Muscle of arm (tissue), 1 donor: ENCODE measurements at regions not wholly inside any gene's neighbourhood (a gene's known extent, or its start where the extent isn't known, plus 50 kb on each side); places are given as distances from the start of the nearest gene placed in this dataset.

Source experiments
- DNase-seq: peaks from one replicate; pipeline ENCODE4 v3.0.0-alpha.2; 2013

DNA sequence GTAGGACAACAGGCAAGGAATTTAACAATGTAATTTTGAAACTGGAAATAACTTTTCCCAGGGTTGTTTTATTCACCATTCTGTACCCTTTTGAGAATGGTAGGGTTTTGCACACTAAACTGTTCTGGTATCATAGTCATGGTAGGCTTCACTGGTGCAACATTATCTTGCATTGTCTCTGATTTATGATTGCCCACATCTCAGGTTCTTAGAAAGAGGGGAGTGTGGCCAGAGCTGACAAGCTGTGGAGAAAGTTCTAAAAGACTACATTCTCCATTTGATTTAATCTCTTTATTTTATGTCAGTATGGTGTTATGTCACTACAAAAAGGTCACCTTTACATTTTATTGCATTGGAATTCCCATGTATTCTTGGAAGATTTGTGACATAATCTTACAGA is 447.3 kb downstream of the GRIA2 start:
- DNase-seq, result no peak

DNA sequence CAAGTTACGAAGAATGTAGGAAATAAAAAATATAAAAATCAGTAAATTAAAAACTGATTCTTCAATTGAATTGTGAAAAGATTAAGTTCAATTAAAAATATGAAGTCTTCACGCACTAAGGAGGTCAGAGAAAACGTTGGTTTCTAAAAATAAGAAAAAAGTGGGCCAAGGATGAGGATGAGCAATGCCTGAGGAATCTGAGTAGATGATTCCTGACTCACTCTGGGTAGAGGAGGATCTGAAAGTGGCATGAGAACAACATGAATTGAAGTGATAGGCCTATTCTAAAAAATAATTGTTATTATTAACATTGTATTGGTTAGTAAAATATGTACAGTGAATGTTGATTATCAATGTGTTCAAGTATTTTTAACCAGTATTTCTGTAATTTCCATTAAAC is 444.2 kb downstream of the GRIA2 start:
- DNase-seq, result no peak

- no peak for DNase-seq
Measured at GRCh38 chr4:157655096-157655809, 434.7 kb downstream of the GRIA2 start.

- DNase-seq, result no peak
Measured at GRCh38 chr4:157643257-157643656, 422.7 kb downstream of the GRIA2 start.

DNA sequence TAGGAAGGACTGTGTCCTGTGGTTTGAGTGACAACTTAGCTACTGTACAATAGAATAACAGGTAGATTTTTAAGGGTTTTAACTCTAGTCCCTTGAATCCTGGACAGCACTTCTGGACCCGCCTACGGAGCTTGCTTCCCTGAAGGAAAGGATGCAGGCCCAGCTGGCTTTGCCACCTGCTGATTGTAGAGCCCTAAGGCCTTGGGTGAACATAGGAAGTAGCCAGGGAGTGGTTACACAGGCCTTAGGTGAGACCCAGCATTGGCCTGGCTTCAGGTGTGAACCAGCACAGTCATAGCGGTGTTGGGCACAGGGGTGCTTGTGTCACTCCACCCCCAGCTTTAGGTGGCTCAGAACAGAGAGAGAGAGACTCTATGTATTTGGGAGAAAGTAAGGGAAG is 413.5 kb downstream of the GRIA2 start:
- DNase-seq, result no peak

GRCh38 chr4:157616741-157617472 is 396.4 kb downstream of the GRIA2 start:
- DNase-seq, result no peak

- DNase-seq, result no peak
Measured at GRCh38 chr4:157607996-157608395, 387.5 kb downstream of the GRIA2 start.

GRCh38 chr4:157600583-157600982 is 380.1 kb downstream of the GRIA2 start:
- no peak for DNase-seq

DNA sequence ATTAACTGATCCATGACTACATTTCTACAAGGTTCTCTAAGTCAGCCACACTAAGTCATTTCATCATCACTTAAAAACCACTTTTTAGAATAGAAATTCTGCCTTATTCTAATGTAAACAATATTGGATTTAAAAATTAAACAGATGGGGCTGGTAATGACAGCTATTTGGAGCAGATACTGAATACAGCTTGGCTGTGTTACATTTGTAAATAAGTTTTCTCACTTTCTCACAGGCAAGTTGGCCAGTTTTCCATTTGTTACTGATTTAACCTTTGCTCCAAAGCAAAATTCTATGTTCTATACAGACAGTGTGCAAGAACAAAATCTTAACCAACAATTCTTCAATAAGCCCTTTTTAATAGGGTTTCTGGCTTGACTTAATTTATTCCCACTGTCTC is 370.7 kb downstream of the GRIA2 start:
- no peak for DNase-seq

DNA sequence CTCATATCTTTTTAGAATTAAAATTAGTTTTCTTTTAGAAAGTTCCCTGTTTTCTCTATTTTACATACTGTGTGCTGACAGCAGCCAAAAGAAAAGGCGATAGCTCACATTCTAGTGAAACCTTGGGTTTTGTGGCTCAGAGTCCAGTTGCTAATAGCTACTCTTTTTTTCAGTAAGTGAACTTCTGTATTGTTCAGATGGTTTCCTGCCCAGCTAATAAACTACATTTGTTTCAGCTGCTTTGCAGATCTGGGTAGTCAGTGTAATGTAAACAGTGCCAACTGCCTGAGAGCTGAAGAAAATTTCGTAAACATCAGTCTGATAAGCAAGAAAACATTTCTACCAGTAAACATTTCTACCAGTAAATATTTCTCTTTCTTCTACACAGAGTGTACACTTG is 370.2 kb downstream of the GRIA2 start:
- no peak for DNase-seq

DNA sequence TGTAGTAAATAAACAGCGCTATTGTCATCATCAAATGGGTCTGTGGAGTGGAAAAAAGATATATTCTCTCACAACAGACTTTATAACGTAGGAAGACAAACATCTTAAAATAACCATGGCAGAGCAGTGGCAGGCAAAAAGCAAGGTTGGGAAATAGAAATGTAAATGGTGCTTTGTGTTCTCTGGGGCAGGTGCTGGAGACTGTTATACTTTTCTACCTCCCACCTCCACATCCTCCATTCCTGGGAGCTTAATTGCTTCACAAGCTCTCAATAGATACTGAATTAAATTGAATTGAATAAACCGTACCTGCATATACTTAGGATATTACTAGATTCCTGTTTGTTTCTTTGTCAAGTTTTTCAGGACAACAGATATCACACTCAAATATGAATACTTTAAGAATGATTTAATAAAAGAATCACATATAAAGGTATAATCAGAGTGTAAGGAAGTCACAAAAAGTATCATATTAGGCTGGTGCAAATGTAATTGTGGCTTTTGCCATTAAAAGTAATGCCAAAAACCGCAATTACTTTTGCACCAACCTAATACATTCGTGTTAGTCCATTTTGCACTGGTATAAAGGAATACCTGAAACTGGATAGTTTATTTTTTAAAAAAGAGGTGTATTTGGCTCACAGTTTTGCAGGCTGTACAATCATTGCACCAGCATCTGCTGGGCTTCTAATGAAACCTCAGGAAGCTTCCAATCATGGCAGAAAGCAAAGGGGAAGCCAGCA is 367.3 kb downstream of the GRIA2 start:
- no peak for DNase-seq

DNA sequence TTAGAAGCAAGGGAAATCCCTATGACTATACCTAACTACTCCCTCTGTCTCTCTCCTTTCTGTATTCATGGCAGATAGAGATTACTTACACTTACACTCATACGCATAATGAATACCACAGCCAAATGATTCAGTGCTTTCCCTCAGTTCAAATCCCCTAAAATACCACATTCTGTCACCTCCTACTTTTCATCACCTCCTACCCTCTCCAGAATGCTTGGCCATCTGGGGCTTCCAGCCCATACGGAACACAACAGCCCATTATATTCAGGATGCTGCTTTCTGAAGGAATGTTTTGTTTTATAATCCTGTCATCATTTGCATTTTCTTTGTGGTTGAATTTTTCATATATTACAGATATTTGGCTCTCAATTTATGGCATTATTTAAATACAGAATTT is 361.6 kb downstream of the GRIA2 start:
- DNase-seq, result no peak

GRCh38 chr4:157576671-157577217 is 356.2 kb downstream of the GRIA2 start:
- no peak for DNase-seq

GRCh38 chr4:157575339-157575738 is 354.8 kb downstream of the GRIA2 start:
- DNase-seq, result no peak

- DNase-seq, result no peak
Measured at GRCh38 chr4:157574606-157575005, 354.1 kb downstream of the GRIA2 start.

GRCh38 chr4:157572951-157573350 is 352.4 kb downstream of the GRIA2 start:
- DNase-seq, result no peak

GRCh38 chr4:157572284-157572683 is 351.8 kb downstream of the GRIA2 start:
- no peak for DNase-seq

DNA sequence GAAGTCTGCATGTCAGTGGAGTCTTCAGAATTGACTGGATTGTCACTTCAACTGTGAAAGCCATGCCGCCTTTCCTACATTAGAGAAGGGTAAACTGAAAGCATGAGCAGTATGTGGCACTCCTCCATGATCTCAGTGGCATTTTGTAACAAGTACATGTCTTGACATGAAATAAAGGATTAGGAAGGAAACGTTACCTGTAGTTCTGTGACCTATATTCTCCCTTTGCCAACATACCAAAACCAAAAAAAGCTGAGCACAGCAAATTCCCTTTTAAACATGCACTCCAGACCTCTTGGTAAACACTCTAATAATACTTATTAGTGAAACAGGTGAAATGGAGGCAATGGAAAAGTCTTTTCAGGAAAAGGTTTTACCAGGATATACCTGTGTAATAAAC is 344.2 kb downstream of the GRIA2 start:
- no peak for DNase-seq

- DNase-seq, result no peak
Measured at GRCh38 chr4:157564218-157564617, 343.7 kb downstream of the GRIA2 start.

DNA sequence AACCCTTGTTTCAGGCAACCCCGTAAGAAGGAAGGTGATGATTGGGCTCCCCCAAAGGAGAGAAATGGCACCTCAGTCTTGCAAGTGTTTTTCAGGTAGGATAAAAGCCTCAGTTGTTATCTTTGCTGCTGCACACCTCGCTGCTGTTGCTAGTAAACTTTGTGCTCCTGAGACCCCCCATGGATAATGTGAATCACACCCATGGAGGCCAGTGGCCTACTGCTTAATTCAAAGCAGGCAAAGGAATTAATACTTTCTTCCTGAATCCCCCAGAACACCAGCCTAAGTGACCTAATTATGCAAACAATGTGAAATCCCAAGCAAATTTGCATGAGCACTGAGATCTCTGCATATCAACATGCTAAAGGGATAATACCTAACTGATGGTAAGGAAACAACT is 337.5 kb downstream of the GRIA2 start:
- DNase-seq, result no peak

- DNase-seq, result no peak
Measured at GRCh38 chr4:157550028-157550427, 329.5 kb downstream of the GRIA2 start.

GRCh38 chr4:157527954-157528353 is 307.4 kb downstream of the GRIA2 start:
- no peak for DNase-seq

- DNase-seq, result no peak
Measured at GRCh38 chr4:157521906-157522305, 301.4 kb downstream of the GRIA2 start.
